Sigmoid colon (tissue), 4 donors: ENCODE measurements at regions not wholly inside any gene's neighbourhood (a gene's known extent, or its start where the extent isn't known, plus 50 kb on each side); places are given as distances from the start of the nearest gene placed in this dataset.

Experiments used
- EP300 ChIP-seq, 4 donors: sonication (generic); formaldehyde crosslinking; IDR thresholded peaks; one replicate each; pipeline ENCODE4 v1.6.1; 2017; ENCODE audit warnings: antibody characterized with exemption in 4 of 4
- POLR2A ChIP-seq, 2 donors: fragments of 450-650 bp; IDR thresholded peaks; one replicate each; pipeline ENCODE4 v1.6.1; 2016; ENCODE audit warnings: antibody characterized with exemption in 2 of 2, mild to moderate bottlenecking in 2 of 2, moderate library complexity in 2 of 2
- TF ChIP-seq, protein P1 (sequence below), 4 experiments: fragments of 450-650 bp in 3 of 4; fragments of 200-600 bp in 1 of 4; IDR thresholded peaks; one replicate each; pipeline ENCODE4 v1.5.1; 2016 to 2019; ENCODE audit warnings: antibody characterized with exemption in 4 of 4, mild to moderate bottlenecking in 3 of 4, moderate library complexity in 2 of 4

DNA sequence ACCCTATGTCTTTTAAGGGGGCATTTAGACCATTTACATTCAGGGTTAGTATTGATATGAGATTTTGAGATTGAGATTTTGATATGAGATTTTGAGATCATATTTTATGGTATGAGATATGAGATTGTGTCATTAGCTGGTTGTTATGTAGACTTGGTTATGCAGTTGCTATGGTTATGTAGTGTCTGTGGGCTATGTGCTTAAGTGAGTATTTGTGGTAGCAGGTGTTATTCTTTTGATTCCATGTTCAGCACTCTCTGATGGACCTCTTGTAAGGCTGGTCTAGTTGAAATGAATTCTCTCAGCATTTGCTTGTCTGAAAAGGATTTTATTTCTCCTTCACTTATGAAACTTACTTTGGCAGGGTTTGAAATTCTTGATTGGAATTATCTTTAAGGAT lies 225.4 kb downstream of the SATB1 start:
- TF ChIP-seq POLR2A (IDR thresholded peaks at IDR 0.05), result no peak
- TF ChIP-seq EP300 (IDR thresholded peaks at IDR 0.05), result no peak
- TF ChIP-seq, protein P1, sequence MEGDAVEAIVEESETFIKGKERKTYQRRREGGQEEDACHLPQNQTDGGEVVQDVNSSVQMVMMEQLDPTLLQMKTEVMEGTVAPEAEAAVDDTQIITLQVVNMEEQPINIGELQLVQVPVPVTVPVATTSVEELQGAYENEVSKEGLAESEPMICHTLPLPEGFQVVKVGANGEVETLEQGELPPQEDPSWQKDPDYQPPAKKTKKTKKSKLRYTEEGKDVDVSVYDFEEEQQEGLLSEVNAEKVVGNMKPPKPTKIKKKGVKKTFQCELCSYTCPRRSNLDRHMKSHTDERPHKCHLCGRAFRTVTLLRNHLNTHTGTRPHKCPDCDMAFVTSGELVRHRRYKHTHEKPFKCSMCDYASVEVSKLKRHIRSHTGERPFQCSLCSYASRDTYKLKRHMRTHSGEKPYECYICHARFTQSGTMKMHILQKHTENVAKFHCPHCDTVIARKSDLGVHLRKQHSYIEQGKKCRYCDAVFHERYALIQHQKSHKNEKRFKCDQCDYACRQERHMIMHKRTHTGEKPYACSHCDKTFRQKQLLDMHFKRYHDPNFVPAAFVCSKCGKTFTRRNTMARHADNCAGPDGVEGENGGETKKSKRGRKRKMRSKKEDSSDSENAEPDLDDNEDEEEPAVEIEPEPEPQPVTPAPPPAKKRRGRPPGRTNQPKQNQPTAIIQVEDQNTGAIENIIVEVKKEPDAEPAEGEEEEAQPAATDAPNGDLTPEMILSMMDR (IDR thresholded peaks at IDR 0.05), result no peak
